ENCODE measurements at regions not wholly inside any gene's neighbourhood (a gene's known extent, or its start where the extent isn't known, plus 50 kb on each side); places are given as distances from the start of the nearest gene placed in this dataset.
"Not testable (repeated sequence)": the region's sequence is repeated elsewhere in the genome, so short reads cannot be mapped to it uniquely, and the experiment has no call there.

DNA sequence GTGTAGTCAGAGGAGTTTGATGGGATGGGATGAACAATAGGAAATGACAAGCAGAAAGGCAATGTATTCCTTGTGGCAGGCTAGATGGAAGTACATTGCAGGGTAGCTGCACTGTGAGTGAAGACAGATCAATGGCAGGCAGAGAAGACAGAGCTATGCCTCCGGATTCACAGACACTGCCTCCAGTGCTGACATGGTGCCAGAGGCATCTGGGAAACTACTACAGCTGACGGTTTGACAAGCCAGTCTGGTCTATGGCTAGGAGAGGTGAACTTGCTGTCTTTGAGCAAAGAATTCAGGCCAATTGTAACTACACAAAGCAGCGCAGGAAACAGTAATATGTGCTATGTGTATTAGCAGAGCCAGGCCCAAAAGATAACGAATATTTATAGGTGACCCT is 193.5 kb downstream of the DIO2 start:
- Histone ChIP-seq H4K91ac (ENCODE audit: insufficient read length, low read depth, low read length) (no peak overlapping the region), H2BK5ac (ENCODE audit: insufficient read length, low read length) (no peak overlapping the region), H3K18ac (ENCODE audit: insufficient read length, low read depth, low read length) (no peak overlapping the region), H2AFZ (ENCODE audit: low read length) (no peak overlapping the region), H3K14ac (ENCODE audit: insufficient read depth, low read length) (no peak overlapping the region), H3K4me2 (ENCODE audit: insufficient read depth, insufficient read length, low read length) (no peak overlapping the region), H4K8ac (replicated peaks; ENCODE audit: insufficient read length, low read depth, low read length) (no peak overlapping the region), H3K9ac (ENCODE audit: extremely low read depth, insufficient read length, low read length) (no peak overlapping the region), H2BK15ac (ENCODE audit: low read depth, low read length) (no peak overlapping the region), H2BK120ac (ENCODE audit: low read depth, low read length, poor library complexity, severe bottlenecking) (no peak overlapping the region), H3K4ac (ENCODE audit: low read depth, low read length) (no peak overlapping the region), H2AK5ac (ENCODE audit: insufficient read length, low read length) (no peak overlapping the region), H3K23ac (ENCODE audit: insufficient read length, low read depth, low read length) (no peak overlapping the region), H2BK20ac (ENCODE audit: low read depth, low read length, poor library complexity, severe bottlenecking) (no peak overlapping the region), H3K27me3 (ENCODE audit: insufficient read depth, low read length) (no peaks in the 10 kb centered on the region), H3T11ph (ENCODE audit: low read length) (no peak overlapping the region), H3K56ac (ENCODE audit: insufficient read length, low read depth, low read length) (no peak overlapping the region), H4K5ac (ENCODE audit: insufficient read length, low read depth, low read length) (no peak overlapping the region), H4K20me1 (ENCODE audit: control insufficient read depth, insufficient read depth, insufficient read length) (no peaks in the 10 kb centered on the region), H3K9me3 (ENCODE audit: control insufficient read depth, low read depth, low read length) (no peaks in the 10 kb centered on the region), H3K27ac (ENCODE audit: insufficient read length, low read depth, low read length) (no peak overlapping the region), H3K4me1 (ENCODE audit: insufficient read depth, low read length) (no peaks in the 10 kb centered on the region), H3K79me1 (ENCODE audit: insufficient read depth, low read depth, low read length, poor library complexity, severe bottlenecking) (no peaks in the 10 kb centered on the region), H2BK12ac (ENCODE audit: insufficient read length, low read depth, low read length) (no peak overlapping the region), H3K79me2 (ENCODE audit: insufficient read depth, low read length) (no peaks in the 10 kb centered on the region), H3K23me2 (ENCODE audit: insufficient read length, low read depth, low read length, poor library complexity, severe bottlenecking) (no peaks in the 10 kb centered on the region)
- H3K27me3 Mint-ChIP-seq (ENCODE audit: low read depth) = 0 out of 2 replicates have a peak, but pooled peaks cover 2% of the 10 kb centered on the region
- H3K4me3 Mint-ChIP-seq = no peak overlapping the region
- peaks cover 0 to 3% of the 10 kb centered on the region in 2 experiments; a peak in 1 of 5 replicates for H3K9me3 Mint-ChIP-seq
- TF ChIP-seq, protein P1, sequence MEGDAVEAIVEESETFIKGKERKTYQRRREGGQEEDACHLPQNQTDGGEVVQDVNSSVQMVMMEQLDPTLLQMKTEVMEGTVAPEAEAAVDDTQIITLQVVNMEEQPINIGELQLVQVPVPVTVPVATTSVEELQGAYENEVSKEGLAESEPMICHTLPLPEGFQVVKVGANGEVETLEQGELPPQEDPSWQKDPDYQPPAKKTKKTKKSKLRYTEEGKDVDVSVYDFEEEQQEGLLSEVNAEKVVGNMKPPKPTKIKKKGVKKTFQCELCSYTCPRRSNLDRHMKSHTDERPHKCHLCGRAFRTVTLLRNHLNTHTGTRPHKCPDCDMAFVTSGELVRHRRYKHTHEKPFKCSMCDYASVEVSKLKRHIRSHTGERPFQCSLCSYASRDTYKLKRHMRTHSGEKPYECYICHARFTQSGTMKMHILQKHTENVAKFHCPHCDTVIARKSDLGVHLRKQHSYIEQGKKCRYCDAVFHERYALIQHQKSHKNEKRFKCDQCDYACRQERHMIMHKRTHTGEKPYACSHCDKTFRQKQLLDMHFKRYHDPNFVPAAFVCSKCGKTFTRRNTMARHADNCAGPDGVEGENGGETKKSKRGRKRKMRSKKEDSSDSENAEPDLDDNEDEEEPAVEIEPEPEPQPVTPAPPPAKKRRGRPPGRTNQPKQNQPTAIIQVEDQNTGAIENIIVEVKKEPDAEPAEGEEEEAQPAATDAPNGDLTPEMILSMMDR (conservative IDR thresholded peaks at IDR 0.05) = no peak
- H3K4me1 Mint-ChIP-seq = peaks cover 0 to 3% of the 10 kb centered on the region in 2 experiments; a peak in 1 of 4 replicates
- no CpG with 5 or more reads among the region's 4 CpGs for WGBS (ENCODE audit: extremely low coverage, insufficient read length, low lambda C conversion rate)
- DNase-seq = no peak
- H3K36me3 Mint-ChIP-seq (ENCODE audit: insufficient read depth in 1 of 3, low read depth in 3 of 3) = peaks cover 0 to 2% (median 0%) of the 10 kb centered on the region in 3 experiments; a peak in 1 of 7 replicates
- H3K27ac Mint-ChIP-seq = no peak overlapping the region

- H3K18ac ChIP-seq (ENCODE audit: insufficient read length, low read depth, low read length); H2BK12ac ChIP-seq (ENCODE audit: insufficient read length, low read depth, low read length); H2BK120ac ChIP-seq (ENCODE audit: low read depth, low read length, poor library complexity, severe bottlenecking); H3K27ac Mint-ChIP-seq; H4K20me1 ChIP-seq (ENCODE audit: control insufficient read depth, insufficient read depth, insufficient read length); H3K14ac ChIP-seq (ENCODE audit: insufficient read depth, low read length); H2BK20ac ChIP-seq (ENCODE audit: low read depth, low read length, poor library complexity, severe bottlenecking); H3K4me1 Mint-ChIP-seq; H3K9me3 Mint-ChIP-seq; DNase-seq; H4K5ac ChIP-seq (ENCODE audit: insufficient read length, low read depth, low read length); H3K9me3 ChIP-seq (ENCODE audit: control insufficient read depth, low read depth, low read length); H2AFZ ChIP-seq (ENCODE audit: low read length); H2BK15ac ChIP-seq (ENCODE audit: low read depth, low read length); H3K4me2 ChIP-seq (ENCODE audit: insufficient read depth, insufficient read length, low read length); H3K79me1 ChIP-seq (ENCODE audit: insufficient read depth, low read depth, low read length, poor library complexity, severe bottlenecking); H3K36me3 Mint-ChIP-seq (ENCODE audit: insufficient read depth in 1 of 3, low read depth in 3 of 3); H3T11ph ChIP-seq (ENCODE audit: low read length); H3K56ac ChIP-seq (ENCODE audit: insufficient read length, low read depth, low read length); H3K4ac ChIP-seq (ENCODE audit: low read depth, low read length); H3K4me1 ChIP-seq (ENCODE audit: insufficient read depth, low read length); H2BK5ac ChIP-seq (ENCODE audit: insufficient read length, low read length); H3K27ac ChIP-seq (ENCODE audit: insufficient read length, low read depth, low read length); H3K23me2 ChIP-seq (ENCODE audit: insufficient read length, low read depth, low read length, poor library complexity, severe bottlenecking); H3K79me2 ChIP-seq (ENCODE audit: insufficient read depth, low read length); H3K9ac ChIP-seq (ENCODE audit: extremely low read depth, insufficient read length, low read length); H4K8ac ChIP-seq (replicated peaks; ENCODE audit: insufficient read length, low read depth, low read length); H3K4me3 Mint-ChIP-seq; H2AK5ac ChIP-seq (ENCODE audit: insufficient read length, low read length); H4K91ac ChIP-seq (ENCODE audit: insufficient read length, low read depth, low read length); H3K27me3 Mint-ChIP-seq (ENCODE audit: low read depth); H3K23ac ChIP-seq (ENCODE audit: insufficient read length, low read depth, low read length); H3K27me3 ChIP-seq (ENCODE audit: insufficient read depth, low read length): not testable (repeated sequence)
- WGBS (ENCODE audit: extremely low coverage, insufficient read length, low lambda C conversion rate) = no CpG with 5 or more reads among the region's 1 CpG
Measured at GRCh38 chr14:80010245-80010644, 201.1 kb downstream of the DIO2 start.

Data from H9 (cell line).